ENCODE measurements at regions not wholly inside any gene's neighbourhood (a gene's known extent, or its start where the extent isn't known, plus 50 kb on each side); places are given as distances from the start of the nearest gene placed in this dataset.

DNA sequence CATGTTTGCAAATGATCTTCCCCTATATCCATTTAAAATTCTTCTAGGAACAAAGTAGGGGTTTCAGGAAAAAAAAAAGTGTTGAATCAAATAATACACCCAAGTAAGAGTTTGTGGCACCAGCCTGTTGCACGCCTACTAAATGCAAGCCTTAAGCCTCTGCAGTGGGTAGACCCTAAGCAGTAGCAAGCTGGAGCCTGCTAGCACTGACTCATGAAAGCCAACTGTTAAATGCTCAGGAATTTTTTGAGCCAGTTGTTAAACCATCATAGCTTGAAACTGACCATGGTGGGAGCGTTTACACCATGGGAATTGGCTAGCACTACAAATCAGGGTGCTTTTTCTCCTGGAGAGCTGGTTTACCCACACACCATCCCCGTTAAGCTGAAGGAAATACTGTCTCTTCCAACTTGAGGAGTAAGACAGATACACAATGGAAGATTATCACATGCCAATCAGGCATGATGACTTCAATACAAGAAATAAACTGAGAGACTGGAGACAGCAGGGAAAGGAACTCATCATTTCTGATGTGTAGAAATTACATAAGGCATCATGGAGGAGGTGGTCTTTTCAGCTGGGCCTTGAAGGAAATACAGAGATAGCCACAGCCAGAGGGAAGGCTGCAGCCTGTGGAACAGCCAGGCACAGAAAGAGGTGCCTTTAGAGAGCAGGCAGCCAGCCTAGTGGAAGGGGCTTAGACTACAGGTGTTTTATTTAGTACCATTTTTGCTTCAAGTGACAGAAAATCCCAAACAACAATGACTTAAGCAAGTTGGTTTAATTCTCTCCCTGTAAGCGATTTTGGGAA is 110.8 kb downstream of the SNX5 start (continued):
- TF ChIP-seq HMG20A (CRISPR knock-in tag; IDR thresholded peaks at IDR 0.05; ENCODE audit: borderline replicate concordance) (no peak), BRCA1 (CRISPR knock-in tag; IDR thresholded peaks at IDR 0.05) (0 out of 2 replicates have a peak, but pooled peaks have one; percentile 12), TGIF2 (CRISPR knock-in tag; IDR thresholded peaks at IDR 0.05) (0 out of 2 replicates have a peak, but pooled peaks have one; percentile 21), YEATS4 (CRISPR knock-in tag; IDR thresholded peaks at IDR 0.05; ENCODE audit: borderline replicate concordance) (0 out of 2 replicates have a peak, but pooled peaks have one; percentile 33), LCORL (IDR thresholded peaks at IDR 0.05) (no peak), LCORL (CRISPR knock-in tag; IDR thresholded peaks at IDR 0.05) (0 out of 2 replicates have a peak, but pooled peaks have one; percentile 5), MEIS1 (CRISPR knock-in tag; IDR thresholded peaks at IDR 0.05; ENCODE audit: borderline replicate concordance) (peak; percentile 6; the same call in 1 of the 2 replicates), ZFX (CRISPR knock-in tag; IDR thresholded peaks at IDR 0.05; ENCODE audit: low read depth) (peak; percentile 28; the same call in 1 of the 2 replicates), FOXC1 (CRISPR knock-in tag; IDR thresholded peaks at IDR 0.05; ENCODE audit: borderline replicate concordance) (peak; percentile 43; the same call in 1 of the 2 replicates), ZNF230 (CRISPR knock-in tag; IDR thresholded peaks at IDR 0.05) (0 out of 2 replicates have a peak, but pooled peaks have one; percentile 55), EED (CRISPR knock-in tag; IDR thresholded peaks at IDR 0.05) (no peak), ZNF761 (CRISPR knock-in tag; conservative IDR thresholded peaks at IDR 0.05) (0 out of 2 replicates have a peak, but pooled peaks have one; percentile 61), HOXA5 (CRISPR knock-in tag; IDR thresholded peaks at IDR 0.05) (peak; percentile 58; the same call in 1 of the 2 replicates), ZNF207 (IDR thresholded peaks at IDR 0.05; ENCODE audit: borderline replicate concordance) (no peak), ISL2 (CRISPR knock-in tag; IDR thresholded peaks at IDR 0.05) (0 out of 2 replicates have a peak, but pooled peaks have one; percentile 6), ZNF781 (CRISPR knock-in tag; IDR thresholded peaks at IDR 0.05; ENCODE audit: borderline replicate concordance, not compliant biosample characterization) (peak; percentile 29), ZNF543 (CRISPR knock-in tag; IDR thresholded peaks at IDR 0.05) (no peak), BRD4 (CRISPR knock-in tag; IDR thresholded peaks at IDR 0.05) (peak; percentile 66; the same call in 1 of the 2 replicates)
- TF ChIP-seq, protein P1, sequence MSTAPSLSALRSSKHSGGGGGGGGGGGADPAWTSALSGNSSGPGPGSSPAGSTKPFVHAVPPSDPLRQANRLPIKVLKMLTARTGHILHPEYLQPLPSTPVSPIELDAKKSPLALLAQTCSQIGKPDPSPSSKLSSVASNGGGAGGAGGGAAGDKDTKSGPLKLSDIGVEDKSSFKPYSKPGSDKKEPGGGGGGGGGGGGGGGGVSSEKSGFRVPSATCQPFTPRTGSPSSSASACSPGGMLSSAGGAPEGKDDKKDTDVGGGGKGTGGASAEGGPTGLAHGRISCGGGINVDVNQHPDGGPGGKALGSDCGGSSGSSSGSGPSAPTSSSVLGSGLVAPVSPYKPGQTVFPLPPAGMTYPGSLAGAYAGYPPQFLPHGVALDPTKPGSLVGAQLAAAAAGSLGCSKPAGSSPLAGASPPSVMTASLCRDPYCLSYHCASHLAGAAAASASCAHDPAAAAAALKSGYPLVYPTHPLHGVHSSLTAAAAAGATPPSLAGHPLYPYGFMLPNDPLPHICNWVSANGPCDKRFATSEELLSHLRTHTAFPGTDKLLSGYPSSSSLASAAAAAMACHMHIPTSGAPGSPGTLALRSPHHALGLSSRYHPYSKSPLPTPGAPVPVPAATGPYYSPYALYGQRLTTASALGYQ (CRISPR knock-in tag; IDR thresholded peaks at IDR 0.05), result peak; percentile 47; the same call in 1 of the 2 replicates
- TF ChIP-seq, protein P2, sequence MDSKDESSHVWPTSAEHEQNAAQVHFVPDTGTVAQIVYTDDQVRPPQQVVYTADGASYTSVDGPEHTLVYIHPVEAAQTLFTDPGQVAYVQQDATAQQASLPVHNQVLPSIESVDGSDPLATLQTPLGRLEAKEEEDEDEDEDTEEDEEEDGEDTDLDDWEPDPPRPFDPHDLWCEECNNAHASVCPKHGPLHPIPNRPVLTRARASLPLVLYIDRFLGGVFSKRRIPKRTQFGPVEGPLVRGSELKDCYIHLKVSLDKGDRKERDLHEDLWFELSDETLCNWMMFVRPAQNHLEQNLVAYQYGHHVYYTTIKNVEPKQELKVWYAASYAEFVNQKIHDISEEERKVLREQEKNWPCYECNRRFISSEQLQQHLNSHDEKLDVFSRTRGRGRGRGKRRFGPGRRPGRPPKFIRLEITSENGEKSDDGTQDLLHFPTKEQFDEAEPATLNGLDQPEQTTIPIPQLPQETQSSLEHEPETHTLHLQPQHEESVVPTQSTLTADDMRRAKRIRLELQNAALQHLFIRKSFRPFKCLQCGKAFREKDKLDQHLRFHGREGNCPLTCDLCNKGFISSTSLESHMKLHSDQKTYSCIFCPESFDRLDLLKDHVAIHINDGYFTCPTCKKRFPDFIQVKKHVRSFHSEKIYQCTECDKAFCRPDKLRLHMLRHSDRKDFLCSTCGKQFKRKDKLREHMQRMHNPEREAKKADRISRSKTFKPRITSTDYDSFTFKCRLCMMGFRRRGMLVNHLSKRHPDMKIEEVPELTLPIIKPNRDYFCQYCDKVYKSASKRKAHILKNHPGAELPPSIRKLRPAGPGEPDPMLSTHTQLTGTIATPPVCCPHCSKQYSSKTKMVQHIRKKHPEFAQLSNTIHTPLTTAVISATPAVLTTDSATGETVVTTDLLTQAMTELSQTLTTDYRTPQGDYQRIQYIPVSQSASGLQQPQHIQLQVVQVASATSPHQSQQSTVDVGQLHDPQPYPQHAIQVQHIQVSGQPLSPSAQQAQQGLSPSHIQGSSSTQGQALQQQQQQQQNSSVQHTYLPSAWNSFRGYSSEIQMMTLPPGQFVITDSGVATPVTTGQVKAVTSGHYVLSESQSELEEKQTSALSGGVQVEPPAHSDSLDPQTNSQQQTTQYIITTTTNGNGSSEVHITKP (CRISPR knock-in tag; IDR thresholded peaks at IDR 0.05; ENCODE audit: low read depth), result 0 out of 2 replicates have a peak, but pooled peaks have one; percentile 8
- TF ChIP-seq, protein P3, sequence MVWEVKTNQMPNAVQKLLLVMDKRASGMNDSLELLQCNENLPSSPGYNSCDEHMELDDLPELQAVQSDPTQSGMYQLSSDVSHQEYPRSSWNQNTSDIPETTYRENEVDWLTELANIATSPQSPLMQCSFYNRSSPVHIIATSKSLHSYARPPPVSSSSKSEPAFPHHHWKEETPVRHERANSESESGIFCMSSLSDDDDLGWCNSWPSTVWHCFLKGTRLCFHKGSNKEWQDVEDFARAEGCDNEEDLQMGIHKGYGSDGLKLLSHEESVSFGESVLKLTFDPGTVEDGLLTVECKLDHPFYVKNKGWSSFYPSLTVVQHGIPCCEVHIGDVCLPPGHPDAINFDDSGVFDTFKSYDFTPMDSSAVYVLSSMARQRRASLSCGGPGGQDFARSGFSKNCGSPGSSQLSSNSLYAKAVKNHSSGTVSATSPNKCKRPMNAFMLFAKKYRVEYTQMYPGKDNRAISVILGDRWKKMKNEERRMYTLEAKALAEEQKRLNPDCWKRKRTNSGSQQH (CRISPR knock-in tag; IDR thresholded peaks at IDR 0.05; ENCODE audit: low read depth), result 0 out of 2 replicates have a peak, but pooled peaks have one; percentile 23
- TF ChIP-seq, protein P4, sequence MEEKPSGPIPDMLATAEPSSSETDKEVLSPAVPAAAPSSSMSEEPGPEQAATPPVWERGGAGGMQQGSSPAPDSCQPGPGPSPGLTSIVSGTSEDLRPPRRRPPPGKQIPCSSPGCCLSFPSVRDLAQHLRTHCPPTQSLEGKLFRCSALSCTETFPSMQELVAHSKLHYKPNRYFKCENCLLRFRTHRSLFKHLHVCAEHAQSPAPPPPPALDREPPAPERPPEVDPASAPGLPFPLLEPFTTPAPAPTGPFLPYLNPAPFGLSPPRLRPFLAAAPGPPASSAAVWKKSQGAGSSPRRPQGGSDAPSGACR (CRISPR knock-in tag; IDR thresholded peaks at IDR 0.05), result 0 out of 2 replicates have a peak, but pooled peaks have one; percentile 31

Data from HepG2 (cell line).